ENCODE measurements at regions not wholly inside any gene's neighbourhood (a gene's known extent, or its start where the extent isn't known, plus 50 kb on each side); places are given as distances from the start of the nearest gene placed in this dataset.

- Mint-ChIP-seq H3K4me3 (no peak overlapping the region), H3K4me1 (ENCODE audit: low read depth) (no peaks in the 10 kb centered on the region), H3K36me3 (ENCODE audit: low read depth) (peaks cover 5% of the 10 kb centered on the region; the same call in 1 of the 2 replicates), H3K9me3 (peaks cover 62% of the 10 kb centered on the region), H3K27ac (no peak overlapping the region), H3K27me3 (ENCODE audit: insufficient read depth) (no peaks in the 10 kb centered on the region)
- no peak for DNase-seq
- TF ChIP-seq CTCF (IDR thresholded peaks at IDR 0.05) = no peak
Observed at GRCh38 chr16:5451641-5452040, 354.0 kb upstream of the EEF2KMT start.

- TF ChIP-seq CTCF (IDR thresholded peaks at IDR 0.05) = no peak
- DNase-seq = no peak
- H3K27me3 Mint-ChIP-seq (ENCODE audit: insufficient read depth) = no peaks in the 10 kb centered on the region
- peaks cover 67% of the 10 kb centered on the region for H3K9me3 Mint-ChIP-seq
- no peak overlapping the region for H3K27ac Mint-ChIP-seq
- H3K4me1 Mint-ChIP-seq (ENCODE audit: low read depth) = no peaks in the 10 kb centered on the region
- peaks cover 5% of the 10 kb centered on the region; the same call in 1 of the 2 replicates for H3K36me3 Mint-ChIP-seq (ENCODE audit: low read depth)
- H3K4me3 Mint-ChIP-seq = no peak overlapping the region
Observed at GRCh38 chr16:5450409-5451104, 353.0 kb upstream of the EEF2KMT start.

GRCh38 chr16:5449901-5450300 is 352.3 kb upstream of the EEF2KMT start:
- Mint-ChIP-seq H3K4me3 (no peak overlapping the region), H3K27me3 (ENCODE audit: insufficient read depth) (no peaks in the 10 kb centered on the region), H3K36me3 (ENCODE audit: low read depth) (peaks cover 5% of the 10 kb centered on the region; the same call in 1 of the 2 replicates), H3K27ac (no peak overlapping the region), H3K9me3 (peaks cover 69% of the 10 kb centered on the region), H3K4me1 (ENCODE audit: low read depth) (no peaks in the 10 kb centered on the region)
- no peak for TF ChIP-seq CTCF (IDR thresholded peaks at IDR 0.05)
- DNase-seq = no peak

- H3K4me3 Mint-ChIP-seq = no peak overlapping the region
- H3K4me1 Mint-ChIP-seq (ENCODE audit: low read depth) = no peaks in the 10 kb centered on the region
- TF ChIP-seq CTCF (IDR thresholded peaks at IDR 0.05) = no peak
- H3K9me3 Mint-ChIP-seq = peaks cover 74% of the 10 kb centered on the region
- no peak overlapping the region for H3K27ac Mint-ChIP-seq
- H3K36me3 Mint-ChIP-seq (ENCODE audit: low read depth) = peaks cover 5% of the 10 kb centered on the region; the same call in 1 of the 2 replicates
- no peaks in the 10 kb centered on the region for H3K27me3 Mint-ChIP-seq (ENCODE audit: insufficient read depth)
- DNase-seq = no peak
Observed at GRCh38 chr16:5448798-5449197, 351.2 kb upstream of the EEF2KMT start.

- Mint-ChIP-seq H3K36me3 (ENCODE audit: low read depth) (peaks cover 5% of the 10 kb centered on the region; the same call in 1 of the 2 replicates), H3K27ac (no peak overlapping the region), H3K9me3 (peaks cover 68% of the 10 kb centered on the region), H3K4me3 (no peak overlapping the region), H3K27me3 (ENCODE audit: insufficient read depth) (peaks cover under 1% of the 10 kb centered on the region; the same call in 1 of the 2 replicates), H3K4me1 (ENCODE audit: low read depth) (no peaks in the 10 kb centered on the region)
- DNase-seq = no peak
- TF ChIP-seq CTCF (IDR thresholded peaks at IDR 0.05) = no peak
Observed at GRCh38 chr16:5447734-5448133, 350.1 kb upstream of the EEF2KMT start.
